ENCODE measurements at regions not wholly inside any gene's neighbourhood (a gene's known extent, or its start where the extent isn't known, plus 50 kb on each side); places are given as distances from the start of the nearest gene placed in this dataset.
"Not testable (repeated sequence)": the region's sequence is repeated elsewhere in the genome, so short reads cannot be mapped to it uniquely, and the experiment has no call there.

GRCh38 chr3:72628065-72628464 lies 220.2 kb downstream of the SHQ1 start:
- no peak for DNase-seq (ENCODE audit: low read depth in 2 of 2)

GRCh38 chr3:72627271-72627670 lies 221.0 kb downstream of the SHQ1 start:
- no peak for DNase-seq (ENCODE audit: low read depth in 2 of 2)

DNA sequence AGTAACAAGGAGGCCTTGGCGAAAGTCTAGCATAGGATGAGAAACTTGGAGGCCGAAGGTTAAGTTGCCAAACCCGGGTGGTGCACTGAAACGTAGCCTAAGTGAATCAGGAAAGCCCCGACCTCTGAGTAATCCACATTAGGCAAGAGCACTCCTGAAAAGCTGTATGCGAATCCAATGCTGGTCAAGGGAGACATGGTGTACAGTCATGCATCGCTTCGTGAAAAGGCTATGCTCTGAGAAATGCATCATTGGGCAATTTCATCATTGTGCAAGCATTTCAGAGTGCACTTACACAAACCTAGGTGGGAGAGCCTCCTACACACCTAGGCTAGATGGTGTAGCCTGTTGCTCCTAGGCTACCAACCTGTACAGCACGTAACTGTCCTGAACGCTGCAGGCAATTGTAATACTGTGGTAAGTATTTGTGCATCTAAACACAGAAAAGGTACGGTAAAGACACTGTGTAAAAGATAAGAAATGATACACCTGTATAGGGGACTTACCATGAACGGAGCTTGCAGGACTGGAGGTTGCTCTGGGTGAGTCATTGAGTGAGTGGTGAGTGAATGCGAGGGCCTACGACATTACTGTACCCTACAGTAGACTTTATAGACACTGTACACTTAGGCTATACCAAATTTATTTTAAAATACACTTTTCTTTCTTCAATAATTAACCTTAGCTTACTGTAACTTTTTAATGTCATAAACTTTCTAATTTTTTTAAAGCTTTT lies 222.5 kb downstream of the SHQ1 start:
- no peak for DNase-seq (ENCODE audit: low read depth in 2 of 2)

GRCh38 chr3:72624656-72625055 lies 223.6 kb downstream of the SHQ1 start:
- DNase-seq (ENCODE audit: low read depth in 2 of 2): no peak

DNA sequence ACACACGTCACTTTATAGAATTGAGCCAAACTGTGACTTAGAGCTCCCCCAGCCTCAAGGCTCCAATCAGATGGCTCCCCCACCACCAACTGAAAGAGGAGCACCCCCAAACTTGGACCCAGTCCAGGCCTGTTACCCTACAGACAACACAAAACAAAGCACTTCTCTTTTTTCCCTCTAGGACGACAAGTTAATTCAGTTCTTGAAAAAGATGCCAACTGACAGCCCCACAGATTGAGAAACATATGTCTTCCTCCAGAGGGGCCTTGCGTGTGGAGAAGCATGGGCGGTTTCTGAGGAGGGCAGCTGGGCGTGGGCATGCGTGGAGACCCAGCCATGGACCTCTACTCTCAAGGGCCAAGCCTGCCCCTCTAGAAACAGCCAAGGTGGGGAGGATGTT lies 229.5 kb downstream of the SHQ1 start:
- no peak for DNase-seq (ENCODE audit: low read depth in 2 of 2)

- DNase-seq (ENCODE audit: low read depth in 2 of 2): no peak
These were observed 230.7 kb downstream of the SHQ1 start for GRCh38 chr3:72617424-72618024.

- no peak for DNase-seq (ENCODE audit: low read depth in 2 of 2)
These were observed 232.5 kb downstream of the SHQ1 start for GRCh38 chr3:72615776-72616175.

DNA sequence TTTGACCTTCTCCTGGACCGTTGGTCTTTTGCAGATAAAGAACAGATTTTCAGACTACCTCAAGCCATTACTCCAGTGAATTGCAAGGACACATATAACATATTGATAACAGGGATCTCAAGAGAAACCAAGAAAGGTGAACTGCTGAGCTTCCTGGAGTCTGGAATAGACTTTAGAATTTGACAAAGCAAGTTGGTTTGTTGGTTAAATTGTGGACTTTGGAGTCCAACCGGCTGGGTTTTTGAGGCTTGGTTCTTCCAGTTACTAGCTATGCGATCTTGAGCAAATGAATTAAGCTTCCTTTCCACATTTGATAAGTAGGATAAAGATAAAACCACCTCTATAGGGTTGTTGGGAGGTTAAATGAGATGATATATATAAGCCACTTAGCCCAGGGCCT lies 233.1 kb downstream of the SHQ1 start:
- no peak for DNase-seq (ENCODE audit: low read depth in 2 of 2)

DNA sequence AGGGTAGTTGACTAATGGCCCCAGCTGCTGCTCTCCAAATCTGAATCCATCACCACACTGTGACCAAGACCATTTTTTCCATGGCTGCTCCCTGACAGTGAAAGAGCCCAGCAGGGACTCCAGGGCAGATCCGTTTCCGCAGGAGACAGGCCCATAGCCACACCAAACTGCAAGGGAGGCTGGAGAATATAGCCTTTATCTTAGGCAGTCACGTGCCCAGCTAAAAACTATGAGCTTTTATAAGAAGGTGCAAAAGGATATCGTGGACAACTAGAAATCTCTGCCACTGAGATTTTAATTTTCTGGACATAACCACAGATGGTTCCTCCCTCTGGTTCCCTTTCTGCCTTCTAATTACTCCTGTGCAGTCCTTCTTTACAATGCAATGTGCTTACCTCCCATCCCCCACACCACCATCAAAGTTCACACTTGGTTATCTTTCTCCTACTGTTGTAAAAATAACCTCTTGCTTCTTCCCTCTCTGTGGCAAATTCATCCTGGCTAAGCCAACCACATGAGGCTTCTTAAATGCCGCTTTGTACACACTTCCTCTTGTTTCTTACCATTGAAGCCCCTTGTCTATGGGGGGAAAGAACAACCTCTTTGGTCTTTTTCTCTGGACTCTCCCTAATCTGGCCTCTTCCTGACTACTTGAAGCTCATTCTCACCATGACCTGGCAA lies 233.7 kb downstream of the SHQ1 start:
- DNase-seq (ENCODE audit: low read depth in 2 of 2): no peak

DNA sequence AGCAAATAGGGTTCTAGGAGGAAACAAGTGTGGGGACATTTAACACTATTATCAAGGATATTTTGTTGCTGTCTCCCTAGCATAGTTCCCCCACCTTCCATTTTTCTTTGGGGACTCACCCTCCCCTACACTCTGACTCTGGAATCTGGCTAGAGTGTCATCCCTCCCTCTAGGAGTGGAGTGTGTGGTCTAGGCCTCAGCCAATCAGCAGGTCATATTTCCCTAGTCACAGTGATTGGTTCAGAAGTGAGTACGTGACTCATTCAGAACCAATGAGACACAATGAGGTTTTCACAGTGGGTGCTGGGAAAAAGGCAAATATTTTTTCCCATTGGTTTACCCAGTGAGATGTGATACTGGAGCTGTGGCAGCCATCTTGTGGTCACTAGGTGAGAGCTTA lies 234.4 kb downstream of the SHQ1 start:
- DNase-seq (ENCODE audit: low read depth in 2 of 2): no peak

DNA sequence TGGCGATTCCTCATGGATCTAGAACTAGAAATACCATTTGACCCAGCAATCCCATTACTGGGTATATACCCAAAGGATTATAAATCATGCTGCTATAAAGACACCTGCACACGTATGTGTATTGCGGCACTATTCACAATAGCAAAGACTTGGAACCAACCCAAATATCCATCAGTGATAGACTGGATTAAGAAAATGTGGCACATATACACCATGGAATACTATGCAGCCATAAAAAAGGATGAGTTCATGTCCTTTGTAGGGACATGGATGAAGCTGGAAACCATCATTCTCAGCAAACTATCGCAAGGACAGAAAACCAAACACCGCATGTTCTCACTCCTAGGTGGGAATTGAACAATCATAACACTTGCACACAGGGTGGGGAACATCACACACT lies 239.1 kb downstream of the SHQ1 start:
- not testable (repeated sequence) for DNase-seq (ENCODE audit: low read depth in 2 of 2)

DNA sequence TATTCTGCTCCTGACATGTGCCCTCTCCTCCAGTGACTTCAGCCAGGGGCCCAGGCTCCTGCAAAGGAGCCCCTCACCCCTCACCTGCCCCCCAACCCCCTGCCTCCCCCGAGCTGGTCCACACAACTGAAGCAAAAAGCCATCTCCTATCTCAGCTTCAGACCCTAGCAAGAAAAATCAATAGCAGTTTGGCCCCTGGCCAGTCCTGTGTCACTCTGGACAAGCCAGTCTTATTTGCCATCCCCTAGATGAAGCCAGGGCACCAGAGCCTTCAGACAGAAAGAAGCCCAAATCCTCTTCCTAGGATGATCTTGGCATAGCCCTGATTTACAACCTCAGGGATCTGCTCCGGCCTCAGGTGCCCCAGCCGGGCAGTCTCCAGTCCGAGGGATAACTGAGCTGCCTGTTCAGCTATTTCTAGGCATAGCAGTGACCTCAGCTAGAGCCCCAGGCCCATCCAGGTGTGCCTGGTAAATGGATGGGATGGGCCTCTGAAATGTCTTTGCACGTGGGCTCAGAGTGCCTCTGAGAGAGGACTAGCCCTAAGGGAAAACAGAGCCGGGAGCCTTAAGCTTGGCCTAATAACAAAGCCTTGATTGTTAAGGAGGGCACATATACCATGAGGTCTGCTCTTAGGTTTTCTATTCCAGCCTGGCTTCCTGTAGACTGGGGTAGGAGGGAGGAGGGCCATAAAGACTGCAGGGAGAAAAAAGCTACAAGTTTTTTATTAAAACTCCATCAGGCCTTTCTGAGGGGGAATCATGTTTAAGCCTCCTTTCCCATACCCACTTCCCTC lies 242.0 kb downstream of the SHQ1 start:
- DNase-seq (ENCODE audit: low read depth in 2 of 2): no peak

DNA sequence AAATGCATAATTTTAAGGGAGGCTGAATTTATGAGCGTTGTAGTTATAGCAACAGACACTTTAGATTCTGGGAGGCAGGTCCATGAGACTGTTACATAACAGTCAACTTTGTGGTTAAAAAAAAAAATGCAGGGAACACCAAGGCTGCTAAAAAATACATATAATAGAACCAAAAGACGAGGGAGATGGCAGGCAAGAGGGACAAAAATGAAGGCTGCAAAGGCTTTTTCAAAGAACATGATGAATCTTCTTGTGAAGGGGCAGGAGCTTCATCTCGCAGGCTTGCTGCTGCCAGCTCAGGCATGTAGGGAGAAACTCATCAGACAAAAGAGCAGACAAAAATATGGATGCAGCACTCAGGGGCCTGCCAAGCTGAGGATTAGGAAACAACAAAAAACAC lies 243.9 kb downstream of the SHQ1 start:
- DNase-seq (ENCODE audit: low read depth in 2 of 2): no peak

DNA sequence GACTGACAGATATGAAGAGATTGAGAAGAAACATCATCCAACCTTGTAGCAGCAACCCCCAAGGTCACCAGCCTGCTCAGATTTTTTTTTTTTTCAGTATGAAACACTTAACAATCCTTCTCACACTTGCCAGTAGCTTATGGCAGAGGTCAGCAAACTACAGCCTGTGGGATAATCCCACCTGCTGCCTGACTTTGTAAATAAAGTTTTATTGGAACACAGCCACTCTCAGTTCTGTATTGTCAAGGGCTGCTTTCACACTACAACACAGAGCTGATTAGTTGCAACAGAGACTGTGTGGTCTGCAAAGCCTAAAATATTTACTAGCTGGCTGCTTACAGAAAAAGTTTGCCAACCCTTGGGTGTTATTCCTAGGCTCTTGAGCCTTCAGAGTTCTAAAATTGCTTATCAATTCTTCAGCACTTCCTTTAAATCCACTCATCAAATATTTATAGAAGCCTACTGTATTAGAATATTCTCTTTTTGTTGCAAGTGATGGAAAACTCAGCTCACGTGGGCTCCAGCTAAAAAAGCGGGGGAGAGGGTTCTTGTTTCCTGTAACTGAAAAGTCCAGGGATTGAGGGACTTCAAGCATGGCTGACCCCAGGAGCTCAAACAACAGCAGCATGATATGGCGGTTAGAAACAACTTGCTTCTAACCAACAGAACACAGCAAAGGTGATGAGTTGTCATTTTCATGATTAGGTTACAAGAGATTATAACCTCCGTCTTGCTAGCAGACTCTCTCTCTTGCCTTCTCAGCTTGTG lies 246.1 kb downstream of the SHQ1 start:
- no peak for DNase-seq (ENCODE audit: low read depth in 2 of 2)

- no peak for DNase-seq (ENCODE audit: low read depth in 2 of 2)
These were observed 247.2 kb downstream of the SHQ1 start for GRCh38 chr3:72601060-72601459.

DNA sequence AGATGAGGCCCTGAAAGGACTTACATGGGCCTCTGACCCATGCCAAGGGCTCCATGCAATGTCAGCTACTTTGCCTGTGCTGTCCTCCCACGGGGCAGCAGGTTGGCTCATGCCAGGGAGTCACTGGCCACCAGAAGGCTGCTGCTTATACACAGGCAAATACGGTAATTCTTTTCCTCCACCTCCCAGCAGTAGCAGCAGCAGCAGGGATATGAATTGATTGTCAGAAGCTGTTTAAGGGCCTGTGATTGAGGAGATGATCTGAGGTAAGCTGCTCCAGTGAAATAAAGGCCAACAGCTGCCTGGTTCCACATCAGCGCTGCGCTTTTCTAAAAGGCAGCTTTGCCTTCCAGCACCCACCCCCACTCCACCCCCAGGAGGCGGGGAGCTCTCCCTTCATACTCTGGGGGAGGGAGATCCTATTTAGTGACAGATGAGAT lies 250.5 kb downstream of the SHQ1 start:
- DNase-seq (ENCODE audit: low read depth in 2 of 2): no peak

DNA sequence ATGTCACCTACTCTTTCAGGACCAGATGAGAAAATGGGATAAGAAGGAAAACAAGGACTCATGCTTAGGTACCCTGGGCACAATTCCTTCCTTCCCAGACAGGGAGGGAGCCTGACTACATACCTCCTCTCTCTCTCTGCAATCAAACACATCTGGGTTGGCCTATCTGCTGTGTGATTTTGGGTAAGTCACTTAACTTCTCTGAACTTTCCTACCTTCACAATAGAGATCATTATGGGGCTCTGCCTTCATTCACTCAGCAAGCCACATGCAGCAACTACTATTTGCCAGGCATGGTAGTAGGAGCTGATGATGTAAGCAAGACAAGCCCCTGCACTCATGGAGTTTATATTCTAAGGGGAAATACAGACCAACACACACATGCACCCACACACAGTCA lies 251.2 kb downstream of the SHQ1 start:
- DNase-seq (ENCODE audit: low read depth in 2 of 2): no peak

- DNase-seq (ENCODE audit: low read depth in 2 of 2): no peak
These were observed 252.2 kb downstream of the SHQ1 start for GRCh38 chr3:72595927-72596610.

DNA sequence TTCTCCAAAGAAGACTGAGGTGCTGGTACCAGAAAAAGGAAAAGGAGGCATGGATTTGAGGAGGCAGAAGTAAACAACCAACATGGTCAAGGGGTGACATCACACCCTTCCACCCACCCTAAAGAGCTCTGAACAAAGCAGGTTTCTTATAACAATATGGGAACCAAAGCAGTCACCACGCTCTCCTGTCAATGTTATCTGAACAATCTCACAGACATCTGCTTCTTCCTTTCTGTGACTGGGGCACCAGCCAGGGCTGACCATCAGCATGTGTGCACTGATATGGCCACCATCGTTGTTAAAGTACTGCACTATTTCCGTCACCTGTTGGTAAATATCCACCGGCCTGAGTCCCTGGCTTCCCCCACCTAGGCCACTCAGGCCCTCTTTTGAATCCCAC lies 252.9 kb downstream of the SHQ1 start:
- DNase-seq (ENCODE audit: low read depth in 2 of 2): no peak

- DNase-seq (ENCODE audit: low read depth in 2 of 2): no peak
These were observed 253.5 kb downstream of the SHQ1 start for GRCh38 chr3:72594615-72595215.

All from activated CD8-positive, alpha-beta memory T cell treated with anti-CD3 and anti-CD28 coated beads for 4 hours (primary cell).